ENCODE measurements at regions not wholly inside any gene's neighbourhood (a gene's known extent, or its start where the extent isn't known, plus 50 kb on each side); places are given as distances from the start of the nearest gene placed in this dataset.

GRCh38 chr11:91194546-91194945 is 971.7 kb upstream of the CHORDC1 start:
- no peak for TF ChIP-seq RCOR1 (IDR thresholded peaks at IDR 0.05; ENCODE audit: low read length)
- TF ChIP-seq PBX3 (IDR thresholded peaks at IDR 0.05): no peak
- no peak for TF ChIP-seq YY1 (IDR thresholded peaks at IDR 0.05; ENCODE audit: low read depth)
- no peak for TF ChIP-seq EZH2phosphoT487 (IDR thresholded peaks at IDR 0.05; ENCODE audit: borderline replicate concordance, low read depth)
- no peak for TF ChIP-seq POLR2AphosphoS5 (IDR thresholded peaks at IDR 0.05; ENCODE audit: low read depth, low read length)
- TF ChIP-seq CTCF (IDR thresholded peaks at IDR 0.05): no peak
- TF ChIP-seq EP300 (IDR thresholded peaks at IDR 0.05; ENCODE audit: borderline replicate concordance in 1 of 2, low read depth in 1 of 2, low read length in 1 of 2): no peak

All from SK-N-SH (cell line).